ENCODE measurements at regions not wholly inside any gene's neighbourhood (a gene's known extent, or its start where the extent isn't known, plus 50 kb on each side); places are given as distances from the start of the nearest gene placed in this dataset.

DNA sequence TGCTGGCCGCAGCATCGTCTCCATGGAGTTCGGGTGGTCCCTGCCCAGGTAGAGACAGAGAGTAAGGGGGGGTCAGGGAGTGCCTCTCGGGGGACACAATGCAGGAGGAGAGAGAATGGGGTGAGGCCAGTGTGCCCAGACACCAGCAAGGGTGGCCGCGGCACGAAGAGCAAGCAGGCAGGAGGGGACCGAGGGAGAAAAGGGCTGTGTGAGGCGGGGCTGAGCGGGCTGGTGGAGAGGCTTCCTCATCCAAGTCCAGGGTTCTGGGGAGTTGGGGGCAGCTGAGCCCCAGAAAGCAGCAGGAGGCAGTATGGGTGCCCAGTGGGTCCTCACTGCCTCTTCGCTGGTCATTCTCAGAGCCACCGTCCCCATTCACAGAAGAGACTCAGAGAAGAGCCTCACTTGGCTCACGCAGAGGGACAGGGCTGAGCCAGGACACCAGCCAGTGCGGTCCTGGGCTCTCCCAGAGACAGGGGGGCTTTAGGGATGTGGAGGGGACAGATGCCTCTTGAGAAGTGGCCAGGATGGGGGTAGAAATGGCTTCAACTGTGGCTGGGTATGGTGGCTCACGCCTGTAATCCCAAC is 78.9 kb downstream of the MICALL2 start:
- TF ChIP-seq PPARA (CRISPR knock-in tag; IDR thresholded peaks at IDR 0.05; ENCODE audit: borderline replicate concordance) (no peak), RARB (CRISPR knock-in tag; IDR thresholded peaks at IDR 0.05) (no peak), ARNTL (CRISPR knock-in tag; IDR thresholded peaks at IDR 0.05; ENCODE audit: borderline replicate concordance, low read depth) (no peak), CSDC2 (CRISPR knock-in tag; IDR thresholded peaks at IDR 0.05) (no peak), OSR1 (CRISPR knock-in tag; IDR thresholded peaks at IDR 0.05) (no peak), ZNF8 (CRISPR knock-in tag; IDR thresholded peaks at IDR 0.05) (no peak), BACH2 (CRISPR knock-in tag; IDR thresholded peaks at IDR 0.05; ENCODE audit: borderline replicate concordance) (no peak), ZNF70 (CRISPR knock-in tag; IDR thresholded peaks at IDR 0.05) (no peak), SNAI2 (CRISPR knock-in tag; IDR thresholded peaks at IDR 0.05) (no peak), ISL1 (CRISPR knock-in tag; IDR thresholded peaks at IDR 0.05) (no peak)
- TF ChIP-seq, protein P1, sequence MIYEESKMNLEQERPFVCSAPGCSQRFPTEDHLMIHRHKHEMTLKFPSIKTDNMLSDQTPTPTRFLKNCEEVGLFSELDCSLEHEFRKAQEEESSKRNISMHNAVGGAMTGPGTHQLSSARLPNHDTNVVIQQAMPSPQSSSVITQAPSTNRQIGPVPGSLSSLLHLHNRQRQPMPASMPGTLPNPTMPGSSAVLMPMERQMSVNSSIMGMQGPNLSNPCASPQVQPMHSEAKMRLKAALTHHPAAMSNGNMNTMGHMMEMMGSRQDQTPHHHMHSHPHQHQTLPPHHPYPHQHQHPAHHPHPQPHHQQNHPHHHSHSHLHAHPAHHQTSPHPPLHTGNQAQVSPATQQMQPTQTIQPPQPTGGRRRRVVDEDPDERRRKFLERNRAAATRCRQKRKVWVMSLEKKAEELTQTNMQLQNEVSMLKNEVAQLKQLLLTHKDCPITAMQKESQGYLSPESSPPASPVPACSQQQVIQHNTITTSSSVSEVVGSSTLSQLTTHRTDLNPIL (CRISPR knock-in tag; IDR thresholded peaks at IDR 0.05; ENCODE audit: low read depth) = no peak
- TF ChIP-seq, protein P2, sequence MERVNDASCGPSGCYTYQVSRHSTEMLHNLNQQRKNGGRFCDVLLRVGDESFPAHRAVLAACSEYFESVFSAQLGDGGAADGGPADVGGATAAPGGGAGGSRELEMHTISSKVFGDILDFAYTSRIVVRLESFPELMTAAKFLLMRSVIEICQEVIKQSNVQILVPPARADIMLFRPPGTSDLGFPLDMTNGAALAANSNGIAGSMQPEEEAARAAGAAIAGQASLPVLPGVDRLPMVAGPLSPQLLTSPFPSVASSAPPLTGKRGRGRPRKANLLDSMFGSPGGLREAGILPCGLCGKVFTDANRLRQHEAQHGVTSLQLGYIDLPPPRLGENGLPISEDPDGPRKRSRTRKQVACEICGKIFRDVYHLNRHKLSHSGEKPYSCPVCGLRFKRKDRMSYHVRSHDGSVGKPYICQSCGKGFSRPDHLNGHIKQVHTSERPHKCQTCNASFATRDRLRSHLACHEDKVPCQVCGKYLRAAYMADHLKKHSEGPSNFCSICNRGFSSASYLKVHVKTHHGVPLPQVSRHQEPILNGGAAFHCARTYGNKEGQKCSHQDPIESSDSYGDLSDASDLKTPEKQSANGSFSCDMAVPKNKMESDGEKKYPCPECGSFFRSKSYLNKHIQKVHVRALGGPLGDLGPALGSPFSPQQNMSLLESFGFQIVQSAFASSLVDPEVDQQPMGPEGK (CRISPR knock-in tag; IDR thresholded peaks at IDR 0.05; ENCODE audit: borderline replicate concordance) = no peak
- TF ChIP-seq, protein P3, sequence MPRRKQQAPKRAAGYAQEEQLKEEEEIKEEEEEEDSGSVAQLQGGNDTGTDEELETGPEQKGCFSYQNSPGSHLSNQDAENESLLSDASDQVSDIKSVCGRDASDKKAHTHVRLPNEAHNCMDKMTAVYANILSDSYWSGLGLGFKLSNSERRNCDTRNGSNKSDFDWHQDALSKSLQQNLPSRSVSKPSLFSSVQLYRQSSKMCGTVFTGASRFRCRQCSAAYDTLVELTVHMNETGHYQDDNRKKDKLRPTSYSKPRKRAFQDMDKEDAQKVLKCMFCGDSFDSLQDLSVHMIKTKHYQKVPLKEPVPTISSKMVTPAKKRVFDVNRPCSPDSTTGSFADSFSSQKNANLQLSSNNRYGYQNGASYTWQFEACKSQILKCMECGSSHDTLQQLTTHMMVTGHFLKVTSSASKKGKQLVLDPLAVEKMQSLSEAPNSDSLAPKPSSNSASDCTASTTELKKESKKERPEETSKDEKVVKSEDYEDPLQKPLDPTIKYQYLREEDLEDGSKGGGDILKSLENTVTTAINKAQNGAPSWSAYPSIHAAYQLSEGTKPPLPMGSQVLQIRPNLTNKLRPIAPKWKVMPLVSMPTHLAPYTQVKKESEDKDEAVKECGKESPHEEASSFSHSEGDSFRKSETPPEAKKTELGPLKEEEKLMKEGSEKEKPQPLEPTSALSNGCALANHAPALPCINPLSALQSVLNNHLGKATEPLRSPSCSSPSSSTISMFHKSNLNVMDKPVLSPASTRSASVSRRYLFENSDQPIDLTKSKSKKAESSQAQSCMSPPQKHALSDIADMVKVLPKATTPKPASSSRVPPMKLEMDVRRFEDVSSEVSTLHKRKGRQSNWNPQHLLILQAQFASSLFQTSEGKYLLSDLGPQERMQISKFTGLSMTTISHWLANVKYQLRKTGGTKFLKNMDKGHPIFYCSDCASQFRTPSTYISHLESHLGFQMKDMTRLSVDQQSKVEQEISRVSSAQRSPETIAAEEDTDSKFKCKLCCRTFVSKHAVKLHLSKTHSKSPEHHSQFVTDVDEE (CRISPR knock-in tag; IDR thresholded peaks at IDR 0.05) = no peak

Data from SK-N-SH treated with all-trans-retinoic acid at 6 μM for 48 hours (cell line).